LHCN-M2 (cell line): ENCODE measurements at regions not wholly inside any gene's neighbourhood (a gene's known extent, or its start where the extent isn't known, plus 50 kb on each side); places are given as distances from the start of the nearest gene placed in this dataset.
"Not testable (repeated sequence)": the region's sequence is repeated elsewhere in the genome, so short reads cannot be mapped to it uniquely, and the experiment has no call there.

Source experiments
- DNase-seq: peaks from one replicate; pipeline ENCODE4 v3.0.0-alpha.2; 2012; ENCODE audit warnings: low read depth

GRCh38 chr1:101185421-101185820, 51.4 kb upstream of the S1PR1 start:
- DNase-seq = no peak

GRCh38 chr1:101183388-101183699, 53.5 kb upstream of the S1PR1 start:
- no peak for DNase-seq

GRCh38 chr1:101182627-101183387, 54.0 kb upstream of the S1PR1 start:
- DNase-seq = no peak

- DNase-seq = no peak
Observed at GRCh38 chr1:101181930-101182329, 54.9 kb upstream of the S1PR1 start.

GRCh38 chr1:101178688-101179491, 57.9 kb upstream of the S1PR1 start:
- DNase-seq = no peak

GRCh38 chr1:101178341-101178687, 58.5 kb upstream of the S1PR1 start:
- no peak for DNase-seq

- DNase-seq = no peak
Observed at GRCh38 chr1:101175886-101176285, 60.9 kb upstream of the S1PR1 start.

- DNase-seq = no peak
Observed at GRCh38 chr1:101175466-101175865, 61.4 kb upstream of the S1PR1 start.

GRCh38 chr1:101174722-101175121, 62.1 kb upstream of the S1PR1 start:
- DNase-seq = peak; percentile 87

- DNase-seq = not testable (repeated sequence)
Observed at GRCh38 chr1:101174298-101174697, 62.5 kb upstream of the S1PR1 start.

GRCh38 chr1:101170506-101171050, 66.2 kb upstream of the S1PR1 start:
- no peak for DNase-seq

- DNase-seq = no peak
Observed at GRCh38 chr1:101167891-101168290, 68.9 kb upstream of the S1PR1 start.

- DNase-seq = no peak
Observed at GRCh38 chr1:101166583-101167120, 70.2 kb upstream of the S1PR1 start.

GRCh38 chr1:101165954-101166353, 70.9 kb upstream of the S1PR1 start:
- DNase-seq = no peak

- no peak for DNase-seq
Observed at GRCh38 chr1:101165532-101165931, 71.3 kb upstream of the S1PR1 start.

- DNase-seq = no peak
Observed at GRCh38 chr1:101164776-101165175, 72.0 kb upstream of the S1PR1 start.

- DNase-seq = no peak
Observed at GRCh38 chr1:101162736-101163735, 73.8 kb upstream of the S1PR1 start.

GRCh38 chr1:101162300-101162699, 74.5 kb upstream of the S1PR1 start:
- no peak for DNase-seq

GRCh38 chr1:101161619-101162018, 75.2 kb upstream of the S1PR1 start:
- DNase-seq = no peak

GRCh38 chr1:101158424-101158823, 78.4 kb upstream of the S1PR1 start:
- no peak for DNase-seq

GRCh38 chr1:101154547-101154946, 82.3 kb upstream of the S1PR1 start:
- no peak for DNase-seq
